Smooth muscle cell (in vitro differentiated cells): ENCODE measurements at regions not wholly inside any gene's neighbourhood (a gene's known extent, or its start where the extent isn't known, plus 50 kb on each side); places are given as distances from the start of the nearest gene placed in this dataset.
"Not testable (repeated sequence)": the region's sequence is repeated elsewhere in the genome, so short reads cannot be mapped to it uniquely, and the experiment has no call there.

Experiments used
- DNase-seq: peaks from one replicate; lab custom pipeline; 2025; ENCODE audit not compliant: unreplicated experiment; lab: John Stamatoyannopoulos, UW
- H2AFZ ChIP-seq: fragments of 200-600 bp; sonication (generic); 2 replicates; pipeline ENCODE4 v1.6.0; 2016; ENCODE audit warnings: antibody characterized with exemption, low read depth, mild to moderate bottlenecking
- H3F3A ChIP-seq: fragments of 200-600 bp; sonication (generic); 2 replicates; pipeline ENCODE4 v1.6.0; 2017; ENCODE audit warnings: antibody characterized with exemption, low read depth
- H3K27ac ChIP-seq: fragments of 200-600 bp; sonication (generic); 2 replicates; pipeline ENCODE4 v1.5.1; 2016; ENCODE audit warnings: low read depth, mild to moderate bottlenecking
- H3K27me3 ChIP-seq: fragments of 200-600 bp; sonication (generic); 2 replicates; pipeline ENCODE4 v1.6.1; 2016; ENCODE audit warnings: low read depth, mild to moderate bottlenecking
- H3K36me3 ChIP-seq: fragments of 200-600 bp; sonication (generic); 2 replicates; pipeline ENCODE4 v1.5.1; 2016; ENCODE audit warnings: low read depth
- H3K4me1 ChIP-seq: fragments of 200-600 bp; sonication (generic); 2 replicates; pipeline ENCODE4 v1.5.1; 2016; ENCODE audit warnings: low read depth
- H3K4me2 ChIP-seq: fragments of 200-600 bp; sonication (generic); 2 replicates; pipeline ENCODE4 v1.6.0; 2016; ENCODE audit warnings: mild to moderate bottlenecking
- H3K4me3 ChIP-seq: fragments of 200-600 bp; sonication (generic); 2 replicates; pipeline ENCODE4 v1.5.1; 2016; ENCODE audit warnings: mild to moderate bottlenecking
- H3K79me2 ChIP-seq: fragments of 200-600 bp; sonication (generic); 2 replicates; pipeline ENCODE4 v1.6.0; 2016; ENCODE audit warnings: low read depth, mild to moderate bottlenecking
- H3K9ac ChIP-seq: fragments of 200-600 bp; sonication (generic); 2 replicates; pipeline ENCODE4 v1.6.0; 2016; ENCODE audit warnings: low read depth
- H3K9me3 ChIP-seq: fragments of 200-600 bp; sonication (generic); replicated peaks from 2 replicates; pipeline ENCODE4 v1.5.1; 2016; ENCODE audit warnings: low read depth
- H4K20me1 ChIP-seq: fragments of 200-600 bp; sonication (generic); 2 replicates; pipeline ENCODE4 v1.6.0; 2016; ENCODE audit warnings: low read depth
- WGBS: methylation state at CpG from one replicate; pipeline ENCODE4 v1.1.7; 2016; ENCODE audit warnings: low lambda C conversion rate; 5-methylcytosine and 5-hydroxymethylcytosine counted together
- TF ChIP-seq, protein P1 (sequence below): fragments of 200-600 bp; sonication (generic); IDR thresholded peaks from 2 replicates; pipeline ENCODE4 v1.5.1; 2017; ENCODE audit warnings: borderline replicate concordance, mild to moderate bottlenecking, antibody characterized with exemption; ENCODE audit not compliant: insufficient read depth, poor library complexity, severe bottlenecking

DNA sequence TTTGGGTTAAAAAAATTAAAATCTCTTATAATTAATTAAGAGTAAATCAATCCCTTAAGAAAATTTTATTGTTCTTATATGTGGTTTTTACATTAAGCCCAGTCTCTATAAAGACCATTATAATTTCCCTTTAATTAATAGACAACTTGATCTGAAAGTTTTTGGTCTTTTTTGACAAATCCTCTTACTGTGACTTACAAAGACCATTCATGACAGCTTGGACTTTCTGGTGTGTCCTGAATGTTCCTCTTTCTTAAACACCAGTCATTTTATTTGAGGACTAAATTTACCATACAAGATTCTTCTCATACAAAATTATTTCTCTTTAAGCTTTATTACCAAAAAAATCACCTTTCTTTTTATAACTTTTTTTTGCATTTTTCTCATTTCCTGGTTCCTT lies 368.3 kb downstream of the ADGRD1 start:
- Histone ChIP-seq H3F3A (no peaks in the 10 kb centered on the region), H2AFZ (no peak overlapping the region), H4K20me1 (no peaks in the 10 kb centered on the region), H3K4me3 (no peak overlapping the region), H3K36me3 (no peaks in the 10 kb centered on the region), H3K27ac (no peak overlapping the region), H3K4me2 (no peak overlapping the region), H3K9me3 (peaks cover 5% of the 10 kb centered on the region), H3K79me2 (no peaks in the 10 kb centered on the region), H3K27me3 (no peaks in the 10 kb centered on the region), H3K4me1 (no peaks in the 10 kb centered on the region), H3K9ac (no peak overlapping the region)
- TF ChIP-seq, protein P1, sequence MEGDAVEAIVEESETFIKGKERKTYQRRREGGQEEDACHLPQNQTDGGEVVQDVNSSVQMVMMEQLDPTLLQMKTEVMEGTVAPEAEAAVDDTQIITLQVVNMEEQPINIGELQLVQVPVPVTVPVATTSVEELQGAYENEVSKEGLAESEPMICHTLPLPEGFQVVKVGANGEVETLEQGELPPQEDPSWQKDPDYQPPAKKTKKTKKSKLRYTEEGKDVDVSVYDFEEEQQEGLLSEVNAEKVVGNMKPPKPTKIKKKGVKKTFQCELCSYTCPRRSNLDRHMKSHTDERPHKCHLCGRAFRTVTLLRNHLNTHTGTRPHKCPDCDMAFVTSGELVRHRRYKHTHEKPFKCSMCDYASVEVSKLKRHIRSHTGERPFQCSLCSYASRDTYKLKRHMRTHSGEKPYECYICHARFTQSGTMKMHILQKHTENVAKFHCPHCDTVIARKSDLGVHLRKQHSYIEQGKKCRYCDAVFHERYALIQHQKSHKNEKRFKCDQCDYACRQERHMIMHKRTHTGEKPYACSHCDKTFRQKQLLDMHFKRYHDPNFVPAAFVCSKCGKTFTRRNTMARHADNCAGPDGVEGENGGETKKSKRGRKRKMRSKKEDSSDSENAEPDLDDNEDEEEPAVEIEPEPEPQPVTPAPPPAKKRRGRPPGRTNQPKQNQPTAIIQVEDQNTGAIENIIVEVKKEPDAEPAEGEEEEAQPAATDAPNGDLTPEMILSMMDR, result no peak
- DNase-seq, result no peak

DNA sequence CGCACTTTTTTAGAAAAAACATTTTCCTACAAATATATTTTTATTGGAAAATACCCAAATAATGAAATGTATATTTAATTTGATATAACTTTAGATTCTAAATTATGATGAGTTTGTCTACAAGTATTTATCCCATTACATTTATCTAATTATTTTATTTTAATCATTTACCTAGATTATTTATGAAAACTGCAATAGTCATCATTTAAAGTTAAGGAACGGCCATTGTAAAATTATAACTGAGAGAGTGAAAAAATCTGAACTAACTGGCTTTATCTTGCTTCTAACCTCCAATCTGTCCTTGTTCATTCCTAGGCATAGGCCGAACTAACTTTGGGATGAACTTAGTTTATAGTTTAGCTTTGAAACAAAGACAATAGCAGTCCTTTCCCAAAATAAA lies 368.8 kb downstream of the ADGRD1 start:
- H3K79me2 ChIP-seq, H2AFZ ChIP-seq, H3K9ac ChIP-seq, H4K20me1 ChIP-seq, H3K9me3 ChIP-seq, H3K27ac ChIP-seq, H3F3A ChIP-seq, H3K4me1 ChIP-seq, H3K36me3 ChIP-seq, H3K4me2 ChIP-seq, DNase-seq, H3K4me3 ChIP-seq, H3K27me3 ChIP-seq: not testable (repeated sequence)
- 82% methylated on average over 3 of the region's 3 CpGs for WGBS

DNA sequence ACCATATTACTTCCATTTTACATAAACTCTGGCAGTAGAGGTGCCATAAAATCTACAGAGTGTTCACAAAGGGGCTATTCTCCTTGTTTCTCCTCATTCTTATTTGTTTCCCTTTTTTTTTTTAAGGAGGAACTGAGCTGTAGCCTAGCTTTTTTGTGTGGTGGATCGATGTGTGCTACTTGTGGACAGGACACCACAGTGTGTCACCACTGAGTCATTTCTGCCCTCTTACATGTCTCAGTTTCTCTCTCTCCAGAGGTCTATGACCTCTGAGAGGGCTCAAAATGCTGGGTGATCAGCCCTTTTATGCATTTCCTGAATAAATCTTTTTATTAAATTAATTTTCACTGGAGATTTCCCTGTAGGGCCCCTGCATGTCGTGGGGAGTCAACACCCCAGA lies 370.2 kb downstream of the ADGRD1 start:
- Histone ChIP-seq H3K27me3 (no peaks in the 10 kb centered on the region), H4K20me1 (no peaks in the 10 kb centered on the region), H3K4me1 (no peaks in the 10 kb centered on the region), H3K36me3 (no peaks in the 10 kb centered on the region), H3K4me3 (no peak overlapping the region), H3K9ac (no peak overlapping the region), H2AFZ (no peak overlapping the region), H3K9me3 (peaks cover 5% of the 10 kb centered on the region), H3K4me2 (no peak overlapping the region), H3K27ac (no peak overlapping the region), H3K79me2 (no peaks in the 10 kb centered on the region), H3F3A (no peaks in the 10 kb centered on the region)
- TF ChIP-seq, protein P1, result no peak
- 55% methylated on average over 2 of the region's 2 CpGs for WGBS
- DNase-seq, result no peak

DNA sequence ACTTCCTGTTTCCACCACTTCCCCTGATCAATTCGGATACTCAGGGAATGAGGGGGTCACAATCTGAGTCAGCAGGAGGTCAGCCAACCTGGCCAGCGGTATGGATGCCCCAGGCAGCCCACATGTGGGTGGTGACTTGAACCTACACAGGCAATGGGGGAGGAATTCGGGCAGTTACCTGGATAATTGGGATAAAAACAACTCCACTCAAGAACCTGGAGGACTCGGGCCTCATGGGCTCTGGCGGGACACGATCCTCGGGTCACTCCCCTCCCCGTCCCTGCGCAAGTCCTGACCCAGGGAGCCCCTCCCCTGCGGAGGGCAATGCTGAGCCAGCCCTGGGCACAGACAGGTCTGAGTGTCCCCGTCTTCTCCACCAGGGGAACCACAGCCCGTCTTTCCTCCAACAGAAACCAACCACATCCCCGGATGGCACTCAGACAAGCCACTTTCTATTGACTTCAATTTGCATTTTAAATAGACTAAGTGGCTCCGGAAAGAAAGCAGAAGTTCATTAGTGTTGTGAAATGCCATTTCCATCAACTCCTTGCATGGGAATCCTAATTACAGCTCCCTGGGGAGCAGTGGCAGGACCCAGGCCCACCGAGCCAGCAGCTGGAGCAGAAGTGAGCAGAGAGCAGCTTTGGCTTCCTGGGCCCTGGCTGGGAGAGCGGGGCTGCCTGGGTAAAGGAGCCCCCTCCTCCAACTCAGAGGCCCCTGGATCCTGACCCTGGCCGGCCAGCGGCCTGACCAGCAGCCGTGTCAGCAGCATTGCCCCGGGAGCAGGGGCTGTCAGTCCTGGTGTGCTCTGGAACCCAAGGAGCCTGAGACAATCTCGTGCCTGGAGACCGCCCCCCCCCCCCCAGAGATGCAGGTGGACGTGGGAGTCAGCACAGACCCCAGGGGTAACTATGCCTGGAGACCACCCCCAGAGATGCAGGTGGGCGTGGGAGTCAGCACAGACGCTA lies 374.1 kb downstream of the ADGRD1 start:
- TF ChIP-seq, protein P1, result no peak
- Histone ChIP-seq H3F3A (no peaks in the 10 kb centered on the region), H3K4me3 (no peak overlapping the region), H3K27ac (no peak overlapping the region), H3K79me2 (no peaks in the 10 kb centered on the region), H3K27me3 (no peaks in the 10 kb centered on the region), H3K9me3 (no peaks in the 10 kb centered on the region), H3K4me1 (no peaks in the 10 kb centered on the region), H4K20me1 (no peaks in the 10 kb centered on the region), H2AFZ (no peak overlapping the region), H3K36me3 (no peaks in the 10 kb centered on the region), H3K4me2 (no peak overlapping the region), H3K9ac (no peak overlapping the region)
- 73% methylated on average over 21 of the region's 25 CpGs for WGBS
- DNase-seq, result no peak

DNA sequence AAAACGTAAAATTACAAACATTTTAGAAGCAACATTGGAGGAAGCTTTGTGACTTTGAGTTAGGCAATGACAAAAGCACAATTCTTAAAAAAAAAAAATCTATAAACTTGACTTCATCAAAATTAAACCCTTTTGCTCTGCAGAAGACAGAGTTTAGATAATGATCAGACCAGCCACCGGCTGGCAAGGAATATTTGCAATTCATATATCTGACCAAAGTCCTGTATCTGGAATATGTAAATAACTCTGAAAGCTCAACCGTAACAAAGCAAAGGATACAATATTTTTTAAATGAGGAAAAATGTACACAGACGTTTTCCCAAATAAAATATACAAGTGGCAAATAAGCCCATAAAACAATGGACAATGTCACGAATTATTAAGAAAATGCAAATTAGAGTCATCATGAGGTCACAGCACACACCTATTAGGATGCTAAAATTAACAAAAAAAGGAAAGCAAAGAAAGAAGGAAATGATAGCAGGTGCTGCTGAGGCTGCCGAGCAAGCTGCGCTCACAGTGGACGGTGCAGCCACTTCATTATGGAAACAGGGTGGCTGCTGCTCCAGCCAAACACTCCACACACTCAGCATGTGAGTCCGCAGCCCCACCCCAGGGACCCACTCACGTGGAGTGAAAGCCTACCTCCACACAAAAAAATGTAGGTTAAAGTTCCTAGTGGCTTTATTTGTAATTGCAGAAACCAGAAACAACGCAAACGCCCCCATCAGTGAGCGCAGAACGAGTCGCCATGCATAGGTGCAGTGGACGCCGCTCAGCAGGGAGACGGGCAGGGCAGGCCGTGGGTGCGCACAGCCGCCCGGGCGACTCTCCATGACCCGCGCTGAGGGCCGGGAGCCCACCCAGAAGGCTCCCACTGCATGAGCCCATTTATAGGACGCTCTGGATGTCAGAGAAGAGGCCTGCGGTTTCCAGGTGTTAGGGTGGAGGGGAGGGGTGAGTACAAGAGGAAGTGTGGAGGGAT lies 375.4 kb downstream of the ADGRD1 start:
- H3K27ac ChIP-seq, H3K4me2 ChIP-seq, H3K4me3 ChIP-seq, H3K4me1 ChIP-seq, H3K9ac ChIP-seq, H4K20me1 ChIP-seq, H3F3A ChIP-seq, H2AFZ ChIP-seq, H3K79me2 ChIP-seq, H3K36me3 ChIP-seq, H3K9me3 ChIP-seq, DNase-seq, H3K27me3 ChIP-seq: not testable (repeated sequence)
- WGBS, result 90% methylated on average over 28 of the region's 28 CpGs
